GM23338 (cell line): ENCODE measurements at regions not wholly inside any gene's neighbourhood (a gene's known extent, or its start where the extent isn't known, plus 50 kb on each side); places are given as distances from the start of the nearest gene placed in this dataset.

ENCODE experiments used
- ATAC-seq: fragments of 200-7000 bp; cut with Tn5 transposase; 3 replicates; pipeline ENCODE4 v1.9.1; 2020
- DNase-seq: peaks from one replicate; pipeline ENCODE4 v3.0.0-alpha.2; 2015; ENCODE audit warnings: low spot score
- H2AFZ ChIP-seq: fragments of 200-600 bp; sonication (generic); 2 replicates; pipeline ENCODE4 v1.8.0; 2016; ENCODE audit warnings: antibody characterized with exemption, mild to moderate bottlenecking, moderate library complexity
- H3F3A ChIP-seq: fragments of 200-600 bp; sonication (generic); replicated peaks from 2 replicates; pipeline ENCODE4 v1.8.0; 2017; ENCODE audit warnings: antibody characterized with exemption, mixed run types, low read depth
- H3K27ac ChIP-seq: fragments of 200-600 bp; sonication (generic); 2 replicates; pipeline ENCODE4 v1.6.1; 2016; ENCODE audit warnings: low read depth
- H3K27me3 ChIP-seq: fragments of 200-600 bp; sonication (generic); 2 replicates; pipeline ENCODE4 v1.8.0; 2016; ENCODE audit warnings: mild to moderate bottlenecking, mixed run types, moderate library complexity; ENCODE audit not compliant: insufficient read depth
- H3K36me3 ChIP-seq: fragments of 200-600 bp; sonication (generic); 2 replicates; pipeline ENCODE4 v1.8.0; 2016; ENCODE audit warnings: mild to moderate bottlenecking; ENCODE audit not compliant: insufficient read depth
- H3K4me1 ChIP-seq: fragments of 200-600 bp; sonication (generic); 2 replicates; pipeline ENCODE4 v1.8.0; 2016; ENCODE audit warnings: mild to moderate bottlenecking, moderate library complexity; ENCODE audit not compliant: insufficient read depth
- H3K4me2 ChIP-seq: fragments of 200-600 bp; sonication (generic); 2 replicates; pipeline ENCODE4 v1.7.1; 2017; ENCODE audit warnings: mixed run types
- H3K4me3 ChIP-seq: fragments of 200-600 bp; sonication (generic); 2 replicates; pipeline ENCODE4 v1.6.1; 2016; ENCODE audit warnings: mixed run types
- H3K79me2 ChIP-seq: fragments of 200-600 bp; sonication (generic); replicated peaks from 2 replicates; pipeline ENCODE4 v1.8.0; 2017; ENCODE audit warnings: mild to moderate bottlenecking; ENCODE audit not compliant: insufficient read depth
- H3K9me2 ChIP-seq: fragments of 200-600 bp; sonication (generic); 2 replicates; pipeline ENCODE4 v1.8.0; 2017; ENCODE audit not compliant: insufficient read depth
- H4K20me1 ChIP-seq: fragments of 200-600 bp; sonication (generic); replicated peaks from 2 replicates; pipeline ENCODE4 v1.8.0; 2017; ENCODE audit warnings: mild to moderate bottlenecking; ENCODE audit not compliant: insufficient read depth
- H3K27ac Mint-ChIP-seq: 2 replicates; pipeline ENCODE4 v1.8.0; 2020; ENCODE audit warnings: inconsistent platforms, mild to moderate bottlenecking, moderate library complexity, mixed read lengths
- H3K27me3 Mint-ChIP-seq: 3 replicates; pipeline ENCODE4 v1.8.0; 2022; ENCODE audit warnings: low read depth, mild to moderate bottlenecking, moderate library complexity, mixed read lengths, inconsistent platforms; ENCODE audit not compliant: insufficient read depth, poor library complexity
- H3K36me3 Mint-ChIP-seq: 3 replicates; pipeline ENCODE4 v1.8.0; 2021; ENCODE audit warnings: low read depth, mild to moderate bottlenecking, inconsistent platforms, moderate library complexity, mixed read lengths
- H3K4me1 Mint-ChIP-seq: 3 replicates; pipeline ENCODE4 v1.8.0; 2020; ENCODE audit warnings: mild to moderate bottlenecking, inconsistent platforms, mixed read lengths
- H3K4me3 Mint-ChIP-seq: 3 replicates; pipeline ENCODE4 v1.8.0; 2021; ENCODE audit warnings: moderate library complexity, mild to moderate bottlenecking, inconsistent platforms, mixed read lengths
- H3K9me3 Mint-ChIP-seq: 3 replicates; pipeline ENCODE4 v1.8.0; 2020; ENCODE audit warnings: moderate library complexity, mild to moderate bottlenecking, inconsistent platforms, mixed read lengths
- CREB1 ChIP-seq: fragments of 250-450 bp; sonication (Bioruptor Pico); IDR thresholded peaks from 2 replicates; pipeline ENCODE4 v1.5.0; 2020; ENCODE audit warnings: low read depth, mild to moderate bottlenecking, moderate library complexity
- CTCF ChIP-seq, 2 experiments: fragments of 200-600 bp in 1 of 2; sonication (generic) in 1 of 2; conservative IDR thresholded peaks; 2 replicates each; pipeline versions ENCODE4 v1.5.1 to v1.6.1; 2016 to 2017; ENCODE audit warnings: antibody characterized with exemption in 2 of 2, low read depth in 2 of 2, mild to moderate bottlenecking in 2 of 2, moderate library complexity in 1 of 2
- EZH2 ChIP-seq: fragments of 200-600 bp; sonication (generic); IDR thresholded peaks from one replicate; pipeline ENCODE4 v1.8.0; 2017; ENCODE audit warnings: antibody characterized with exemption, mild to moderate bottlenecking, low read depth; ENCODE audit not compliant: unreplicated experiment
- EZH2phosphoT487 ChIP-seq: fragments of 200-600 bp; sonication (generic); IDR thresholded peaks from one replicate; pipeline ENCODE4 v1.8.1; 2018; ENCODE audit warnings: antibody characterized with exemption; ENCODE audit not compliant: unreplicated experiment
- POLR2AphosphoS5 ChIP-seq: IDR thresholded peaks from 2 replicates; pipeline ENCODE4 v1.6.1; 2016; ENCODE audit warnings: antibody characterized with exemption, low read depth
- REST ChIP-seq: IDR thresholded peaks from one replicate; pipeline ENCODE4 v1.6.1; 2018; ENCODE audit warnings: antibody characterized with exemption; ENCODE audit not compliant: unreplicated experiment
- ZNF462 ChIP-seq: fragments of 250-450 bp; sonication (Bioruptor Pico); IDR thresholded peaks from 2 replicates; pipeline ENCODE4 v1.5.0; 2020; ENCODE audit warnings: mild to moderate bottlenecking, moderate library complexity

- TF ChIP-seq POLR2AphosphoS5: no peak
- no peak for TF ChIP-seq CREB1 (CRISPR knock-in tag)
- no peak for TF ChIP-seq ZNF462 (CRISPR knock-in tag)
- TF ChIP-seq EZH2: no peak
Observed at GRCh38 chr14:62429683-62430082, 615.6 kb downstream of the KCNH5 start (continued).

- no peak for ATAC-seq
Observed at GRCh38 chr14:62431496-62431895, 613.8 kb downstream of the KCNH5 start.

More at GRCh38 chr14:62431496-62431895, 613.8 kb downstream of the KCNH5 start:
- peaks cover 5% of the 10 kb centered on the region; the same call in 1 of the 2 replicates for H3K9me2 ChIP-seq
- Mint-ChIP-seq H3K36me3 (peaks cover 51% of the 10 kb centered on the region), H3K4me3 (no peak overlapping the region), H3K27me3 (peaks cover under 1% of the 10 kb centered on the region), H3K27ac (no peak overlapping the region), H3K4me1 (no peaks in the 10 kb centered on the region; the same call in 2 of the 3 replicates), H3K9me3 (peaks cover 60% of the 10 kb centered on the region)
- DNase-seq: no peak
- H4K20me1 ChIP-seq: no peaks in the 10 kb centered on the region
- H3K4me2 ChIP-seq: no peak overlapping the region
- H3K36me3 ChIP-seq: peaks cover 7% of the 10 kb centered on the region; the same call in 1 of the 2 replicates
- H3K4me1 ChIP-seq: no peaks in the 10 kb centered on the region
- H2AFZ ChIP-seq: no peak overlapping the region
- no peaks in the 10 kb centered on the region for H3K79me2 ChIP-seq
- no peak overlapping the region for H3K4me3 ChIP-seq
- TF ChIP-seq EZH2phosphoT487 (no peak), CTCF (conservative IDR thresholded peaks at IDR 0.05; ENCODE audit: low read depth in 2 of 2) (peak in 1 of 2 experiments; percentile 20; a peak in 2 of 4 replicates), REST (no peak)
- H3F3A ChIP-seq: no peaks in the 10 kb centered on the region
- H3K27me3 ChIP-seq: no peaks in the 10 kb centered on the region
- no peak overlapping the region for H3K27ac ChIP-seq
